ENCODE measurements at regions not wholly inside any gene's neighbourhood (a gene's known extent, or its start where the extent isn't known, plus 50 kb on each side); places are given as distances from the start of the nearest gene placed in this dataset.

- Histone ChIP-seq H3K4me3 (ENCODE audit: low read depth, low read length) (no peak overlapping the region), H3K9me3 (ENCODE audit: control insufficient read depth, low read length) (no peaks in the 10 kb centered on the region), H2AFZ (peak overlapping the region; percentile 9), H3K4me1 (no peaks in the 10 kb centered on the region), H3K36me3 (ENCODE audit: control insufficient read depth, insufficient read depth, low read length) (no peaks in the 10 kb centered on the region), H3K9ac (no peak overlapping the region), H3K27me3 (ENCODE audit: control insufficient read depth, insufficient read depth, low read length) (no peaks in the 10 kb centered on the region), H3K79me2 (no peaks in the 10 kb centered on the region), H3K27ac (no peak overlapping the region), H3K4me2 (ENCODE audit: low read length) (no peak overlapping the region)
- TF ChIP-seq CTCF (IDR thresholded peaks at IDR 0.05): no peak
These were observed 132.5 kb downstream of the LSM5 start for GRCh38 chr7:32357535-32358277.

- Histone ChIP-seq H3K79me2 (no peaks in the 10 kb centered on the region), H3K4me2 (ENCODE audit: low read length) (no peak overlapping the region), H3K9ac (no peak overlapping the region), H3K36me3 (ENCODE audit: control insufficient read depth, insufficient read depth, low read length) (no peaks in the 10 kb centered on the region), H3K27ac (no peak overlapping the region), H3K27me3 (ENCODE audit: control insufficient read depth, insufficient read depth, low read length) (no peaks in the 10 kb centered on the region), H3K9me3 (ENCODE audit: control insufficient read depth, low read length) (no peaks in the 10 kb centered on the region), H3K4me1 (no peaks in the 10 kb centered on the region), H3K4me3 (ENCODE audit: low read depth, low read length) (no peak overlapping the region), H2AFZ (no peak overlapping the region)
- TF ChIP-seq CTCF (IDR thresholded peaks at IDR 0.05): peak; percentile 20
These were observed 142.8 kb downstream of the LSM5 start for GRCh38 chr7:32347244-32347828.

- H3K4me1 ChIP-seq: no peaks in the 10 kb centered on the region
- no peak overlapping the region for H3K4me2 ChIP-seq (ENCODE audit: low read length)
- no peaks in the 10 kb centered on the region for H3K79me2 ChIP-seq
- no peak overlapping the region for H2AFZ ChIP-seq
- H3K4me3 ChIP-seq (ENCODE audit: low read depth, low read length): no peak overlapping the region
- no peak overlapping the region for H3K9ac ChIP-seq
- no peak overlapping the region for H3K27ac ChIP-seq
- H3K36me3 ChIP-seq (ENCODE audit: control insufficient read depth, insufficient read depth, low read length): no peaks in the 10 kb centered on the region
- H3K27me3 ChIP-seq (ENCODE audit: control insufficient read depth, insufficient read depth, low read length): no peaks in the 10 kb centered on the region
- H3K9me3 ChIP-seq (ENCODE audit: control insufficient read depth, low read length): no peaks in the 10 kb centered on the region
- TF ChIP-seq CTCF (IDR thresholded peaks at IDR 0.05): no peak
These were observed 143.9 kb downstream of the LSM5 start for GRCh38 chr7:32346253-32346652.

GRCh38 chr7:32336726-32337125 lies 153.5 kb downstream of the LSM5 start:
- Histone ChIP-seq H3K36me3 (ENCODE audit: control insufficient read depth, insufficient read depth, low read length) (no peaks in the 10 kb centered on the region), H3K9me3 (ENCODE audit: control insufficient read depth, low read length) (no peaks in the 10 kb centered on the region), H2AFZ (no peak overlapping the region), H3K27ac (no peak overlapping the region), H3K9ac (no peak overlapping the region), H3K27me3 (ENCODE audit: control insufficient read depth, insufficient read depth, low read length) (no peaks in the 10 kb centered on the region), H3K4me3 (ENCODE audit: low read depth, low read length) (no peak overlapping the region), H3K4me2 (ENCODE audit: low read length) (no peak overlapping the region), H3K79me2 (no peaks in the 10 kb centered on the region), H3K4me1 (no peaks in the 10 kb centered on the region)
- TF ChIP-seq CTCF (IDR thresholded peaks at IDR 0.05): no peak

GRCh38 chr7:32335107-32335506 lies 155.1 kb downstream of the LSM5 start:
- Histone ChIP-seq H3K4me3 (ENCODE audit: low read depth, low read length) (no peak overlapping the region), H3K4me1 (no peaks in the 10 kb centered on the region), H3K36me3 (ENCODE audit: control insufficient read depth, insufficient read depth, low read length) (no peaks in the 10 kb centered on the region), H3K27me3 (ENCODE audit: control insufficient read depth, insufficient read depth, low read length) (no peaks in the 10 kb centered on the region), H3K9ac (no peak overlapping the region), H3K79me2 (no peaks in the 10 kb centered on the region), H2AFZ (no peak overlapping the region), H3K4me2 (ENCODE audit: low read length) (no peak overlapping the region), H3K27ac (no peak overlapping the region), H3K9me3 (ENCODE audit: control insufficient read depth, low read length) (no peaks in the 10 kb centered on the region)
- TF ChIP-seq CTCF (IDR thresholded peaks at IDR 0.05): no peak
